ENCODE measurements at regions not wholly inside any gene's neighbourhood (a gene's known extent, or its start where the extent isn't known, plus 50 kb on each side); places are given as distances from the start of the nearest gene placed in this dataset.

DNA sequence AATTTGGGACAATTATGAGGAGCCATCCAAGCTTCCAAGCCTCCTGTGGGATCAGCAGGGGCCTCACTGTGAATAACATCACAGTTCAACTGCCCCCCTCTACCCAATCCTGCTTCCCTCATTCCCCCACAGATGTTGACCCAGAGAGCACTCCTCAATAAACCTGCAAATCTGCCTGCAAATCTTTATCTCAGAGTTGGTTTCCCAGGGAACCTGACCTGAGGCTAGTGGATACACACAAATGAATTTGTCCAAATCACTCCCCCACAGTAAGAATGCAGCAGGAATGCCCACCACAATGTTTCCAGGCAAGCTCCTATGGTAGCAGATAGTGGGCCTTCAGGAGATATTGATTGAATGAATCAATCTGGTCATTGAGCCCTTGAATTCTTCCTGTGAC is 56.4 kb upstream of the HIVEP3 start:
- TF ChIP-seq CTCF (IDR thresholded peaks at IDR 0.05), result no peak
- TF ChIP-seq POLR2A (IDR thresholded peaks at IDR 0.05), result no peak
